HG03039 (cell line): ENCODE measurements at regions not wholly inside any gene's neighbourhood (a gene's known extent, or its start where the extent isn't known, plus 50 kb on each side); places are given as distances from the start of the nearest gene placed in this dataset.
"Not testable (repeated sequence)": the region's sequence is repeated elsewhere in the genome, so short reads cannot be mapped to it uniquely, and the experiment has no call there.

ENCODE experiments used
- ATAC-seq: cut with Tn5 transposase; IDR thresholded peaks from one replicate; pipeline ENCODE4 v1.9.1; 2021; ENCODE audit warnings: mild to moderate bottlenecking, moderate library complexity; ENCODE audit not compliant: unreplicated experiment

- no peak for ATAC-seq
Observed at GRCh38 chrX:96502507-96502906, 182.1 kb upstream of the DIAPH2 start.

- ATAC-seq, result not testable (repeated sequence)
Observed at GRCh38 chrX:96529386-96529785, 155.3 kb upstream of the DIAPH2 start.

- ATAC-seq, result no peak
Observed at GRCh38 chrX:96538104-96538725, 146.4 kb upstream of the DIAPH2 start.

- no peak for ATAC-seq
Observed at GRCh38 chrX:96540111-96540631, 144.5 kb upstream of the DIAPH2 start.

- ATAC-seq, result not testable (repeated sequence)
Observed at GRCh38 chrX:96546281-96546680, 138.4 kb upstream of the DIAPH2 start.

- ATAC-seq, result no peak
Observed at GRCh38 chrX:96551322-96551872, 133.2 kb upstream of the DIAPH2 start.

GRCh38 chrX:96556886-96557285 is 127.8 kb upstream of the DIAPH2 start:
- ATAC-seq, result no peak

- not testable (repeated sequence) for ATAC-seq
Observed at GRCh38 chrX:96561129-96561528, 123.5 kb upstream of the DIAPH2 start.

- ATAC-seq, result no peak
Observed at GRCh38 chrX:96563646-96564045, 121.0 kb upstream of the DIAPH2 start.

GRCh38 chrX:96564595-96564994 is 120.0 kb upstream of the DIAPH2 start:
- no peak for ATAC-seq

- no peak for ATAC-seq
Observed at GRCh38 chrX:96566878-96567277, 117.8 kb upstream of the DIAPH2 start.

- no peak for ATAC-seq
Observed at GRCh38 chrX:96568071-96568470, 116.6 kb upstream of the DIAPH2 start.

GRCh38 chrX:96569034-96569433 is 115.6 kb upstream of the DIAPH2 start:
- ATAC-seq, result no peak

- no peak for ATAC-seq
Observed at GRCh38 chrX:96575011-96575410, 109.6 kb upstream of the DIAPH2 start.

GRCh38 chrX:96576368-96576767 is 108.3 kb upstream of the DIAPH2 start:
- ATAC-seq, result no peak

GRCh38 chrX:96578781-96579180 is 105.9 kb upstream of the DIAPH2 start:
- ATAC-seq, result no peak

- ATAC-seq, result no peak
Observed at GRCh38 chrX:96579252-96579651, 105.4 kb upstream of the DIAPH2 start.

- ATAC-seq, result no peak
Observed at GRCh38 chrX:96590403-96590802, 94.2 kb upstream of the DIAPH2 start.

- ATAC-seq, result no peak
Observed at GRCh38 chrX:96591421-96591820, 93.2 kb upstream of the DIAPH2 start.

- not testable (repeated sequence) for ATAC-seq
Observed at GRCh38 chrX:96597847-96598246, 86.8 kb upstream of the DIAPH2 start.

- ATAC-seq, result no peak
Observed at GRCh38 chrX:96611619-96612362, 72.9 kb upstream of the DIAPH2 start.

GRCh38 chrX:96615448-96615847 is 69.2 kb upstream of the DIAPH2 start:
- no peak for ATAC-seq
